ENCODE measurements at regions not wholly inside any gene's neighbourhood (a gene's known extent, or its start where the extent isn't known, plus 50 kb on each side); places are given as distances from the start of the nearest gene placed in this dataset.
A peak's percentile ranks its signal among the peaks of the same experiment; 100 is the strongest.

- H3K27me3 Mint-ChIP-seq = peaks cover 0 to 7% of the 10 kb centered on the region in 2 donors
- H3K4me3 Mint-ChIP-seq = no peak overlapping the region
- no peaks in the 10 kb centered on the region for H3K4me1 Mint-ChIP-seq (ENCODE audit: low read depth in 2 of 2)
- H3K36me3 Mint-ChIP-seq (ENCODE audit: insufficient read depth) = no peaks in the 10 kb centered on the region
- no peaks in the 10 kb centered on the region for H3K9me3 Mint-ChIP-seq
- ATAC-seq (replicated peaks) (no peak), DNase-seq (no peak)
- no peak overlapping the region for H3K27ac Mint-ChIP-seq
These were observed 405.3 kb downstream of the MID1IP1 start for GRCh38 chrX:39206399-39207145.

GRCh38 chrX:39211501-39211900 is 410.2 kb downstream of the MID1IP1 start:
- Mint-ChIP-seq H3K27me3 (peaks cover 9 to 10% of the 10 kb centered on the region in 2 donors), H3K4me3 (no peak overlapping the region), H3K9me3 (no peaks in the 10 kb centered on the region), H3K36me3 (ENCODE audit: insufficient read depth) (peaks cover 1% of the 10 kb centered on the region), H3K27ac (no peak overlapping the region), H3K4me1 (ENCODE audit: low read depth in 2 of 2) (no peaks in the 10 kb centered on the region)
- ATAC-seq (replicated peaks) (no peak), DNase-seq (no peak)

- Mint-ChIP-seq H3K4me1 (ENCODE audit: low read depth in 2 of 2) (no peaks in the 10 kb centered on the region), H3K27ac (no peak overlapping the region), H3K27me3 (peaks cover 9 to 10% of the 10 kb centered on the region in 2 donors), H3K4me3 (no peak overlapping the region), H3K36me3 (ENCODE audit: insufficient read depth) (peaks cover 4% of the 10 kb centered on the region), H3K9me3 (no peaks in the 10 kb centered on the region)
- ATAC-seq (replicated peaks) (no peak), DNase-seq (no peak)
These were observed 411.2 kb downstream of the MID1IP1 start for GRCh38 chrX:39212456-39212855.

- no peak for DNase-seq
- Mint-ChIP-seq H3K36me3 (ENCODE audit: insufficient read depth) (peaks cover 4% of the 10 kb centered on the region), H3K9me3 (no peaks in the 10 kb centered on the region), H3K4me1 (ENCODE audit: low read depth in 2 of 2) (no peaks in the 10 kb centered on the region), H3K4me3 (no peak overlapping the region), H3K27ac (no peak overlapping the region), H3K27me3 (peaks cover 17 to 22% of the 10 kb centered on the region in 2 donors)
- no peak for ATAC-seq (replicated peaks)
These were observed 413.3 kb downstream of the MID1IP1 start for GRCh38 chrX:39214387-39215126.

GRCh38 chrX:39220952-39221351 is 419.7 kb downstream of the MID1IP1 start:
- Mint-ChIP-seq H3K36me3 (ENCODE audit: insufficient read depth) (peaks cover 4% of the 10 kb centered on the region), H3K9me3 (no peaks in the 10 kb centered on the region), H3K4me3 (no peak overlapping the region), H3K27me3 (peaks cover 8 to 43% of the 10 kb centered on the region in 2 donors), H3K4me1 (ENCODE audit: low read depth in 2 of 2) (no peaks in the 10 kb centered on the region), H3K27ac (no peak overlapping the region)
- no peak for ATAC-seq (replicated peaks)
- no peak for DNase-seq

GRCh38 chrX:39222346-39223113 is 421.3 kb downstream of the MID1IP1 start:
- peaks cover 8 to 52% of the 10 kb centered on the region in 2 donors for H3K27me3 Mint-ChIP-seq
- peaks cover 4% of the 10 kb centered on the region for H3K36me3 Mint-ChIP-seq (ENCODE audit: insufficient read depth)
- no peak overlapping the region for H3K4me3 Mint-ChIP-seq
- no peak overlapping the region for H3K27ac Mint-ChIP-seq
- H3K9me3 Mint-ChIP-seq = no peaks in the 10 kb centered on the region
- ATAC-seq (replicated peaks) (no peak), DNase-seq (no peak)
- no peaks in the 10 kb centered on the region for H3K4me1 Mint-ChIP-seq (ENCODE audit: low read depth in 2 of 2)

GRCh38 chrX:39226251-39226650 is 425.0 kb downstream of the MID1IP1 start:
- DNase-seq = no peak
- peaks cover 4% of the 10 kb centered on the region for H3K36me3 Mint-ChIP-seq (ENCODE audit: insufficient read depth)
- no peak overlapping the region for H3K4me3 Mint-ChIP-seq
- H3K9me3 Mint-ChIP-seq = no peaks in the 10 kb centered on the region
- H3K27me3 Mint-ChIP-seq = peaks cover 0 to 23% of the 10 kb centered on the region in 2 donors
- no peak for ATAC-seq (replicated peaks)
- no peaks in the 10 kb centered on the region for H3K4me1 Mint-ChIP-seq (ENCODE audit: low read depth in 2 of 2)
- no peak overlapping the region for H3K27ac Mint-ChIP-seq

- no peak for DNase-seq
- Mint-ChIP-seq H3K27ac (no peak overlapping the region), H3K4me3 (no peak overlapping the region), H3K9me3 (no peaks in the 10 kb centered on the region), H3K4me1 (ENCODE audit: low read depth in 2 of 2) (no peaks in the 10 kb centered on the region), H3K27me3 (peaks cover 0 to 13% of the 10 kb centered on the region in 2 donors), H3K36me3 (ENCODE audit: insufficient read depth) (peaks cover 4% of the 10 kb centered on the region)
- ATAC-seq (replicated peaks) = no peak
These were observed 426.1 kb downstream of the MID1IP1 start for GRCh38 chrX:39227371-39227770.

- no peaks in the 10 kb centered on the region for H3K36me3 Mint-ChIP-seq (ENCODE audit: insufficient read depth)
- no peak overlapping the region for H3K27ac Mint-ChIP-seq
- DNase-seq (no peak), ATAC-seq (replicated peaks) (no peak)
- H3K9me3 Mint-ChIP-seq = no peaks in the 10 kb centered on the region
- no peak overlapping the region for H3K4me3 Mint-ChIP-seq
- H3K27me3 Mint-ChIP-seq = peaks cover 0 to 7% of the 10 kb centered on the region in 2 donors
- H3K4me1 Mint-ChIP-seq (ENCODE audit: low read depth in 2 of 2) = no peaks in the 10 kb centered on the region
These were observed 436.7 kb downstream of the MID1IP1 start for GRCh38 chrX:39238006-39238405.

GRCh38 chrX:39242187-39242586 is 440.9 kb downstream of the MID1IP1 start:
- no peaks in the 10 kb centered on the region for H3K9me3 Mint-ChIP-seq

GRCh38 chrX:39244147-39244546 is 442.9 kb downstream of the MID1IP1 start:
- Mint-ChIP-seq H3K27me3 (no peaks in the 10 kb centered on the region), H3K4me3 (no peak overlapping the region), H3K9me3 (no peaks in the 10 kb centered on the region), H3K27ac (no peak overlapping the region), H3K36me3 (ENCODE audit: insufficient read depth) (no peaks in the 10 kb centered on the region), H3K4me1 (ENCODE audit: low read depth in 2 of 2) (no peaks in the 10 kb centered on the region)
- ATAC-seq (replicated peaks) (no peak), DNase-seq (no peak)

More at GRCh38 chrX:39242187-39242586, 440.9 kb downstream of the MID1IP1 start:
- Mint-ChIP-seq H3K27ac (no peak overlapping the region), H3K36me3 (ENCODE audit: insufficient read depth) (no peaks in the 10 kb centered on the region), H3K27me3 (peaks cover 0 to 7% of the 10 kb centered on the region in 2 donors), H3K4me3 (no peak overlapping the region), H3K4me1 (ENCODE audit: low read depth in 2 of 2) (no peaks in the 10 kb centered on the region)
- ATAC-seq (replicated peaks) = no peak
- peak in 1 of 3 experiments; percentile 1 for DNase-seq

GRCh38 chrX:39245024-39245423 is 443.8 kb downstream of the MID1IP1 start:
- H3K4me1 Mint-ChIP-seq (ENCODE audit: low read depth in 2 of 2) = no peaks in the 10 kb centered on the region
- no peak overlapping the region for H3K27ac Mint-ChIP-seq
- H3K36me3 Mint-ChIP-seq (ENCODE audit: insufficient read depth) = no peaks in the 10 kb centered on the region
- peaks cover 6 to 7% of the 10 kb centered on the region in 2 donors for H3K27me3 Mint-ChIP-seq
- no peaks in the 10 kb centered on the region for H3K9me3 Mint-ChIP-seq
- no peak for ATAC-seq (replicated peaks)
- no peak for DNase-seq
- H3K4me3 Mint-ChIP-seq = no peak overlapping the region

- Mint-ChIP-seq H3K27ac (no peak overlapping the region), H3K9me3 (no peaks in the 10 kb centered on the region), H3K4me1 (ENCODE audit: low read depth in 2 of 2) (no peaks in the 10 kb centered on the region), H3K4me3 (no peak overlapping the region), H3K27me3 (peaks cover 7 to 10% of the 10 kb centered on the region in 2 donors), H3K36me3 (ENCODE audit: insufficient read depth) (no peaks in the 10 kb centered on the region)
- no peak for DNase-seq
- no peak for ATAC-seq (replicated peaks)
These were observed 446.3 kb downstream of the MID1IP1 start for GRCh38 chrX:39247536-39247935.
